ENCODE measurements at regions not wholly inside any gene's neighbourhood (a gene's known extent, or its start where the extent isn't known, plus 50 kb on each side); places are given as distances from the start of the nearest gene placed in this dataset. TPM values are rescaled to one million over a fixed set of nuclear protein-coding genes. Genes with fewer than 3 reads are reported as not detected.

- CTCF ChIA-PET: no interaction called here
- Histone ChIP-seq H3K9me3 (ENCODE audit: control insufficient read depth, insufficient read depth, low read length) (no peaks in the 10 kb centered on the region), H3K4me3 (ENCODE audit: low read depth, low read length) (no peak overlapping the region), H3K27ac (ENCODE audit: low read depth, low read length) (no peak overlapping the region), H3K27me3 (ENCODE audit: control insufficient read depth, insufficient read depth, low read length) (no peaks in the 10 kb centered on the region)
- POLR2A ChIA-PET: no interaction called here
- TF ChIP-seq, protein P1, sequence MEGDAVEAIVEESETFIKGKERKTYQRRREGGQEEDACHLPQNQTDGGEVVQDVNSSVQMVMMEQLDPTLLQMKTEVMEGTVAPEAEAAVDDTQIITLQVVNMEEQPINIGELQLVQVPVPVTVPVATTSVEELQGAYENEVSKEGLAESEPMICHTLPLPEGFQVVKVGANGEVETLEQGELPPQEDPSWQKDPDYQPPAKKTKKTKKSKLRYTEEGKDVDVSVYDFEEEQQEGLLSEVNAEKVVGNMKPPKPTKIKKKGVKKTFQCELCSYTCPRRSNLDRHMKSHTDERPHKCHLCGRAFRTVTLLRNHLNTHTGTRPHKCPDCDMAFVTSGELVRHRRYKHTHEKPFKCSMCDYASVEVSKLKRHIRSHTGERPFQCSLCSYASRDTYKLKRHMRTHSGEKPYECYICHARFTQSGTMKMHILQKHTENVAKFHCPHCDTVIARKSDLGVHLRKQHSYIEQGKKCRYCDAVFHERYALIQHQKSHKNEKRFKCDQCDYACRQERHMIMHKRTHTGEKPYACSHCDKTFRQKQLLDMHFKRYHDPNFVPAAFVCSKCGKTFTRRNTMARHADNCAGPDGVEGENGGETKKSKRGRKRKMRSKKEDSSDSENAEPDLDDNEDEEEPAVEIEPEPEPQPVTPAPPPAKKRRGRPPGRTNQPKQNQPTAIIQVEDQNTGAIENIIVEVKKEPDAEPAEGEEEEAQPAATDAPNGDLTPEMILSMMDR (IDR thresholded peaks at IDR 0.05; ENCODE audit: low read depth, low read length): no peak
- DNase-seq (ENCODE audit: low read depth, low spot score): no peak
Observed at GRCh38 chr4:168039593-168039992, 52.7 kb upstream of the ANXA10 start.

Small RNA genes in the stretch of these regions (small RNA-seq; reads per million reads assigned to genes)
- gene RN7SL776P (ENCODE audit: insufficient read length, low read depth): not detected

Data from AG04450 (cell line).